ENCODE measurements at regions not wholly inside any gene's neighbourhood (a gene's known extent, or its start where the extent isn't known, plus 50 kb on each side); places are given as distances from the start of the nearest gene placed in this dataset.

GRCh38 chr5:85108471-85108870 is 723.8 kb upstream of the EDIL3 start:
- H3K9me3 Mint-ChIP-seq = no peaks in the 10 kb centered on the region
- DNase-seq (no peak), ATAC-seq (no peak)
- H3K27ac Mint-ChIP-seq = no peak overlapping the region
- no peak overlapping the region for H3K4me3 Mint-ChIP-seq
- no peaks in the 10 kb centered on the region for H3K27me3 Mint-ChIP-seq
- no peaks in the 10 kb centered on the region for H3K36me3 Mint-ChIP-seq (ENCODE audit: low read depth)
- H3K4me1 Mint-ChIP-seq = no peaks in the 10 kb centered on the region

- no peak for ATAC-seq
- H3K27ac Mint-ChIP-seq = no peak overlapping the region
- H3K27me3 Mint-ChIP-seq = no peaks in the 10 kb centered on the region
- H3K36me3 Mint-ChIP-seq (ENCODE audit: low read depth) = no peaks in the 10 kb centered on the region
- H3K4me1 Mint-ChIP-seq = no peaks in the 10 kb centered on the region
- no peaks in the 10 kb centered on the region for H3K9me3 Mint-ChIP-seq
- no peak for DNase-seq
- no peak overlapping the region for H3K4me3 Mint-ChIP-seq
Observed at GRCh38 chr5:85109616-85110015, 724.9 kb upstream of the EDIL3 start.

- DNase-seq = no peak
- no peak overlapping the region for H3K4me3 Mint-ChIP-seq
- H3K27me3 Mint-ChIP-seq = no peaks in the 10 kb centered on the region
- H3K9me3 Mint-ChIP-seq = peaks cover 13% of the 10 kb centered on the region
- H3K4me1 Mint-ChIP-seq = no peaks in the 10 kb centered on the region
- ATAC-seq = no peak
- H3K27ac Mint-ChIP-seq = no peak overlapping the region
- no peaks in the 10 kb centered on the region for H3K36me3 Mint-ChIP-seq (ENCODE audit: low read depth)
Observed at GRCh38 chr5:85132269-85132668, 747.6 kb upstream of the EDIL3 start.

- no peaks in the 10 kb centered on the region for H3K4me1 Mint-ChIP-seq
- H3K4me3 Mint-ChIP-seq = no peak overlapping the region
- no peaks in the 10 kb centered on the region for H3K27me3 Mint-ChIP-seq
- DNase-seq (no peak), ATAC-seq (no peak)
- H3K9me3 Mint-ChIP-seq = peaks cover 5% of the 10 kb centered on the region
- H3K36me3 Mint-ChIP-seq (ENCODE audit: low read depth) = no peaks in the 10 kb centered on the region
- H3K27ac Mint-ChIP-seq = no peak overlapping the region
Observed at GRCh38 chr5:85140471-85140870, 755.8 kb upstream of the EDIL3 start.

GRCh38 chr5:85143138-85143537 is 758.5 kb upstream of the EDIL3 start:
- Mint-ChIP-seq H3K9me3 (no peaks in the 10 kb centered on the region), H3K4me3 (no peak overlapping the region), H3K27me3 (no peaks in the 10 kb centered on the region), H3K36me3 (ENCODE audit: low read depth) (no peaks in the 10 kb centered on the region), H3K27ac (no peak overlapping the region), H3K4me1 (no peaks in the 10 kb centered on the region)
- no peak for DNase-seq
- no peak for ATAC-seq

GRCh38 chr5:85148701-85149100 is 764.0 kb upstream of the EDIL3 start:
- DNase-seq (no peak), ATAC-seq (no peak)
- Mint-ChIP-seq H3K4me1 (no peaks in the 10 kb centered on the region), H3K4me3 (no peak overlapping the region), H3K27me3 (no peaks in the 10 kb centered on the region), H3K27ac (no peak overlapping the region), H3K9me3 (no peaks in the 10 kb centered on the region), H3K36me3 (ENCODE audit: low read depth) (no peaks in the 10 kb centered on the region)

- no peak overlapping the region for H3K27ac Mint-ChIP-seq
- no peak for ATAC-seq
- no peak for DNase-seq
- no peak overlapping the region for H3K4me3 Mint-ChIP-seq
- no peaks in the 10 kb centered on the region for H3K27me3 Mint-ChIP-seq
- H3K4me1 Mint-ChIP-seq = no peaks in the 10 kb centered on the region
- H3K36me3 Mint-ChIP-seq (ENCODE audit: low read depth) = no peaks in the 10 kb centered on the region
- peaks cover 8% of the 10 kb centered on the region for H3K9me3 Mint-ChIP-seq
Observed at GRCh38 chr5:85159395-85159794, 774.7 kb upstream of the EDIL3 start.

GRCh38 chr5:85168474-85168873 is 783.8 kb upstream of the EDIL3 start:
- no peaks in the 10 kb centered on the region for H3K27me3 Mint-ChIP-seq
- H3K27ac Mint-ChIP-seq = no peak overlapping the region
- H3K9me3 Mint-ChIP-seq = peaks cover 13% of the 10 kb centered on the region
- no peaks in the 10 kb centered on the region for H3K36me3 Mint-ChIP-seq (ENCODE audit: low read depth)
- DNase-seq (no peak), ATAC-seq (no peak)
- H3K4me3 Mint-ChIP-seq = no peak overlapping the region
- no peaks in the 10 kb centered on the region for H3K4me1 Mint-ChIP-seq

GRCh38 chr5:85170183-85170582 is 785.5 kb upstream of the EDIL3 start:
- H3K4me1 Mint-ChIP-seq = no peaks in the 10 kb centered on the region
- H3K36me3 Mint-ChIP-seq (ENCODE audit: low read depth) = no peaks in the 10 kb centered on the region
- H3K9me3 Mint-ChIP-seq = peaks cover 12% of the 10 kb centered on the region
- H3K27me3 Mint-ChIP-seq = no peaks in the 10 kb centered on the region
- DNase-seq (no peak), ATAC-seq (no peak)
- H3K4me3 Mint-ChIP-seq = no peak overlapping the region
- H3K27ac Mint-ChIP-seq = no peak overlapping the region

- ATAC-seq (no peak), DNase-seq (no peak)
- Mint-ChIP-seq H3K9me3 (no peaks in the 10 kb centered on the region), H3K4me1 (no peaks in the 10 kb centered on the region), H3K27me3 (no peaks in the 10 kb centered on the region), H3K4me3 (no peak overlapping the region), H3K36me3 (ENCODE audit: low read depth) (no peaks in the 10 kb centered on the region), H3K27ac (no peak overlapping the region)
Observed at GRCh38 chr5:85173469-85173868, 788.8 kb upstream of the EDIL3 start.

GRCh38 chr5:85182344-85182743 is 797.7 kb upstream of the EDIL3 start:
- Mint-ChIP-seq H3K4me3 (no peak overlapping the region), H3K4me1 (peaks cover 2% of the 10 kb centered on the region), H3K9me3 (no peaks in the 10 kb centered on the region), H3K27me3 (no peaks in the 10 kb centered on the region), H3K27ac (no peak overlapping the region), H3K36me3 (ENCODE audit: low read depth) (no peaks in the 10 kb centered on the region)
- DNase-seq (no peak), ATAC-seq (no peak)

GRCh38 chr5:85204289-85204688 is 819.6 kb upstream of the EDIL3 start:
- Mint-ChIP-seq H3K4me3 (no peak overlapping the region), H3K27me3 (no peaks in the 10 kb centered on the region), H3K9me3 (peaks cover 4% of the 10 kb centered on the region), H3K4me1 (no peaks in the 10 kb centered on the region), H3K27ac (no peak overlapping the region), H3K36me3 (ENCODE audit: low read depth) (no peaks in the 10 kb centered on the region)
- ATAC-seq (no peak), DNase-seq (no peak)

GRCh38 chr5:85205430-85205829 is 820.8 kb upstream of the EDIL3 start:
- no peak for ATAC-seq
- H3K27ac Mint-ChIP-seq = no peak overlapping the region
- peaks cover 4% of the 10 kb centered on the region for H3K9me3 Mint-ChIP-seq
- no peaks in the 10 kb centered on the region for H3K4me1 Mint-ChIP-seq
- H3K4me3 Mint-ChIP-seq = no peak overlapping the region
- no peak for DNase-seq
- H3K27me3 Mint-ChIP-seq = no peaks in the 10 kb centered on the region
- H3K36me3 Mint-ChIP-seq (ENCODE audit: low read depth) = no peaks in the 10 kb centered on the region

GRCh38 chr5:85225388-85225787 is 840.7 kb upstream of the EDIL3 start:
- H3K36me3 Mint-ChIP-seq (ENCODE audit: low read depth) = no peaks in the 10 kb centered on the region
- no peaks in the 10 kb centered on the region for H3K27me3 Mint-ChIP-seq
- peaks cover 7% of the 10 kb centered on the region for H3K9me3 Mint-ChIP-seq
- DNase-seq (no peak), ATAC-seq (no peak)
- H3K27ac Mint-ChIP-seq = no peak overlapping the region
- H3K4me3 Mint-ChIP-seq = no peak overlapping the region
- no peaks in the 10 kb centered on the region for H3K4me1 Mint-ChIP-seq

GRCh38 chr5:85249204-85249603 is 864.5 kb upstream of the EDIL3 start:
- Mint-ChIP-seq H3K27me3 (no peaks in the 10 kb centered on the region), H3K4me3 (no peak overlapping the region), H3K4me1 (no peaks in the 10 kb centered on the region), H3K27ac (no peak overlapping the region), H3K36me3 (ENCODE audit: low read depth) (no peaks in the 10 kb centered on the region), H3K9me3 (peaks cover 11% of the 10 kb centered on the region)
- ATAC-seq (no peak), DNase-seq (no peak)

GRCh38 chr5:85263125-85263524 is 878.4 kb upstream of the EDIL3 start:
- H3K4me3 Mint-ChIP-seq = no peak overlapping the region
- H3K27me3 Mint-ChIP-seq = no peaks in the 10 kb centered on the region

More at GRCh38 chr5:85263125-85263524, 878.4 kb upstream of the EDIL3 start:
- H3K9me3 Mint-ChIP-seq = no peaks in the 10 kb centered on the region
- H3K27ac Mint-ChIP-seq = no peak overlapping the region
- DNase-seq = no peak
- ATAC-seq = no peak
- H3K36me3 Mint-ChIP-seq (ENCODE audit: low read depth) = no peaks in the 10 kb centered on the region
- H3K4me1 Mint-ChIP-seq = no peaks in the 10 kb centered on the region
